Endothelial cell of umbilical vein (primary cell): ENCODE measurements at regions not wholly inside any gene's neighbourhood (a gene's known extent, or its start where the extent isn't known, plus 50 kb on each side); places are given as distances from the start of the nearest gene placed in this dataset.

Experiments
- BruUV-seq: library from RNA; stranded (reverse); fragments of 400-500 nt; replicated peaks from 2 replicates; lab custom pipeline; 2021; lab: Mats Ljungman, UMichigan
- CTCF ChIA-PET: fragments of 300-600, 350-600 bp; sonication (Branson Sonifier 250); formaldehyde crosslinking; loops from one replicate; lab custom pipeline; 2021; ENCODE audit warnings: antibody characterized with exemption, inconsistent platforms; lab: Charles Lee
- POLR2A ChIA-PET: fragments of 300-600, 350-600 bp; sonication (Branson Sonifier 250); formaldehyde crosslinking; loops from one replicate; lab custom pipeline; 2021; ENCODE audit warnings: antibody characterized with exemption, inconsistent platforms; lab: Charles Lee
- DNase-seq: peaks from one replicate; pipeline ENCODE4 v3.0.0-alpha.2; 2011; ENCODE audit warnings: low read depth, low spot score
- FAIRE-seq: peaks from 2 replicates; lab custom pipeline; 2011; peaks lifted over from hg19 to GRCh38; lab: Jason Lieb, UNC
- H2AFZ ChIP-seq: 2 replicates; pipeline ENCODE4 v1.6.0; 2012; ENCODE audit warnings: low read depth, low read length, control low read depth, inconsistent platforms
- H3K27ac ChIP-seq: 2 replicates; pipeline ENCODE4 v1.5.1; 2011; ENCODE audit warnings: low read depth, mild to moderate bottlenecking, control low read depth, low read length, moderate library complexity; ENCODE audit not compliant: insufficient read depth
- H3K27me3 ChIP-seq, 2 experiments: 2 replicates each; pipeline versions ENCODE4 v1.6.0 to v1.6.1; 2011; ENCODE audit warnings: low read length in 2 of 2, mixed read lengths in 1 of 2; ENCODE audit not compliant: control insufficient read depth in 2 of 2, insufficient read depth in 2 of 2
- H3K36me3 ChIP-seq, 2 experiments: 2 replicates in 1 of 2; 3 replicates in 1 of 2; pipeline ENCODE4 v1.5.1; 2011; ENCODE audit warnings: low read length in 2 of 2, mild to moderate bottlenecking in 1 of 2, moderate library complexity in 1 of 2; ENCODE audit not compliant: control insufficient read depth in 2 of 2, insufficient read depth in 2 of 2; ENCODE audit errors: extremely low read depth in 1 of 2
- H3K4me1 ChIP-seq: 3 replicates; pipeline ENCODE4 v1.5.1; 2011; ENCODE audit warnings: mild to moderate bottlenecking, low read length; ENCODE audit not compliant: control insufficient read depth, insufficient read depth; ENCODE audit errors: extremely low read depth
- H3K4me2 ChIP-seq: 2 replicates; pipeline ENCODE4 v1.6.1; 2011; ENCODE audit warnings: low read length, control low read depth, mixed read lengths; ENCODE audit not compliant: insufficient read depth
- H3K4me3 ChIP-seq, 3 experiments: fragments of 200-600 bp in 1 of 3; sonication (generic), shearing (Covaris generic) in 1 of 3; replicated peaks in 1 of 3; 2 replicates each; pipeline ENCODE4 v1.5.1; 2011 to 2016; ENCODE audit warnings: control low read depth in 3 of 3, low read length in 3 of 3, mild to moderate bottlenecking in 2 of 3, inconsistent platforms in 1 of 3, low read depth in 1 of 3, moderate library complexity in 1 of 3; ENCODE audit not compliant: insufficient read depth in 1 of 3
- H3K79me2 ChIP-seq: 2 replicates; pipeline ENCODE4 v1.6.0; 2012; ENCODE audit warnings: low read length, inconsistent platforms; ENCODE audit not compliant: control insufficient read depth, insufficient read depth
- H3K9ac ChIP-seq: replicated peaks from 2 replicates; pipeline ENCODE3; 2011; ENCODE audit warnings: low read length, control low read depth; ENCODE audit not compliant: insufficient read depth; ENCODE audit errors: extremely low read depth
- H3K9me1 ChIP-seq: replicated peaks from 3 replicates; pipeline ENCODE4 v1.6.0; 2011; ENCODE audit warnings: mild to moderate bottlenecking, low read length; ENCODE audit not compliant: control insufficient read depth, insufficient read depth; ENCODE audit errors: extremely low read depth
- H3K9me3 ChIP-seq: replicated peaks from 2 replicates; pipeline ENCODE4 v1.5.1; 2012; ENCODE audit warnings: low read length, inconsistent platforms; ENCODE audit not compliant: control insufficient read depth, insufficient read depth
- H4K20me1 ChIP-seq: replicated peaks from 2 replicates; pipeline ENCODE3; 2011; ENCODE audit warnings: mild to moderate bottlenecking, low read length; ENCODE audit not compliant: control insufficient read depth, insufficient read depth; ENCODE audit errors: extremely low read depth
- CTCF ChIP-seq, 2 donors: IDR thresholded peaks; 1 replicate in 1 of 2; 2 replicates in 1 of 2; pipeline ENCODE4 v1.5.1; 2011; ENCODE audit warnings: low read length in 2 of 2, mild to moderate bottlenecking in 2 of 2, moderate library complexity in 2 of 2, control low read depth in 1 of 2, inconsistent platforms in 1 of 2, low read depth in 1 of 2; ENCODE audit not compliant: insufficient read depth in 1 of 2; ENCODE audit errors: extremely low read depth in 1 of 2
- EZH2 ChIP-seq: IDR thresholded peaks from 2 replicates; pipeline ENCODE4 v1.6.1; 2012; ENCODE audit warnings: borderline replicate concordance, low read depth, mild to moderate bottlenecking, moderate library complexity, low read length, inconsistent platforms; ENCODE audit not compliant: severe bottlenecking
- FOS ChIP-seq: IDR thresholded peaks from 2 replicates; pipeline ENCODE4 v1.6.1; 2011; ENCODE audit warnings: mild to moderate bottlenecking, low read length, moderate library complexity, borderline replicate concordance; ENCODE audit not compliant: insufficient read depth
- GATA2 ChIP-seq: IDR thresholded peaks from 2 replicates; pipeline ENCODE4 v1.7.0; 2011; ENCODE audit warnings: low read depth, mild to moderate bottlenecking, moderate library complexity, mixed read lengths, low read length; ENCODE audit not compliant: insufficient read length, insufficient read depth
- JUN ChIP-seq: IDR thresholded peaks from 2 replicates; pipeline ENCODE4 v1.6.1; 2011; ENCODE audit warnings: borderline replicate concordance, low read depth; ENCODE audit not compliant: insufficient read length, insufficient read depth
- MAX ChIP-seq: IDR thresholded peaks from 2 replicates; pipeline ENCODE4 v1.6.1; 2011; ENCODE audit not compliant: insufficient read depth, insufficient read length
- MYC ChIP-seq: IDR thresholded peaks from one replicate; pipeline ENCODE4 v1.6.1; 2011; ENCODE audit warnings: mild to moderate bottlenecking, low read depth, low read length
- POLR2A ChIP-seq: IDR thresholded peaks from 2 replicates; pipeline ENCODE4 v1.6.1; 2012; ENCODE audit warnings: low read depth, mild to moderate bottlenecking, control low read depth, low read length
- POLR2AphosphoS5 ChIP-seq: IDR thresholded peaks from 2 replicates; pipeline ENCODE4 v1.6.1; 2012; ENCODE audit warnings: low read depth, mild to moderate bottlenecking, control low read depth, low read length, moderate library complexity; ENCODE audit not compliant: insufficient read depth
- dilution Hi-C: fragments of 300-500 bp; cut with MboI; formaldehyde crosslinking; loops from one replicate; pipeline ENCODE4 v1.15.0; 2019; ENCODE audit warnings: low sequenced_read_pairs; ENCODE audit not compliant: extremely low pct_ligation_motif_present
- intact Hi-C: fragments of 100-400 bp; cut with micrococcal nuclease; formaldehyde crosslinking; loops from one replicate; pipeline ENCODE4 v1.10.0; 2022

- Histone ChIP-seq H3K27me3 (no peaks in the 10 kb centered on the region), H2AFZ (no peak overlapping the region), H3K9me3 (peaks cover 6% of the 10 kb centered on the region), H3K4me2 (no peak overlapping the region), H3K9ac (no peak overlapping the region), H3K79me2 (no peaks in the 10 kb centered on the region), H3K9me1 (no peaks in the 10 kb centered on the region), H3K27ac (no peak overlapping the region), H3K4me1 (no peaks in the 10 kb centered on the region), H3K4me3 (no peak overlapping the region), H3K36me3 (no peaks in the 10 kb centered on the region), H4K20me1 (no peaks in the 10 kb centered on the region)
- BruUV-seq: no TSS peak
- FAIRE-seq (no peak), DNase-seq (no peak)
- CTCF ChIA-PET: no interaction called here
- POLR2A ChIA-PET: no interaction called here
- TF ChIP-seq FOS (no peak), MAX (no peak), CTCF (IDR thresholded peaks at IDR 0.05; ENCODE audit: extremely low read depth in 1 of 2, insufficient read depth in 1 of 2, low read depth in 1 of 2, low read length in 2 of 2) (no peak), JUN (no peak), POLR2AphosphoS5 (no peak), EZH2 (no peak), POLR2A (no peak), GATA2 (no peak), MYC (no peak)
- dilution Hi-C loops (no loop called here), intact Hi-C loops (no loop called here)
These were observed 272.4 kb upstream of the SMIM31 start for GRCh38 chr4:164481306-164482091.
